Esophagus muscularis mucosa (tissue), 4 donors: ENCODE measurements at regions not wholly inside any gene's neighbourhood (a gene's known extent, or its start where the extent isn't known, plus 50 kb on each side); places are given as distances from the start of the nearest gene placed in this dataset.

Experiments
- DNase-seq: peaks from one replicate; pipeline ENCODE4 v3.0.0-alpha.2; 2017; ENCODE audit errors: extremely low spot score
- H3K27ac ChIP-seq, 4 donors: fragments of 200-600 bp; sonication (generic); replicated peaks in 1 of 4; 1 replicate in 3 of 4; 2 replicates in 1 of 4; pipeline ENCODE4 v1.5.1; 2016 to 2019; ENCODE audit warnings: mild to moderate bottlenecking in 1 of 4
- H3K27me3 ChIP-seq, 4 donors: fragments of 200-600 bp; sonication (generic); one replicate each; pipeline versions ENCODE4 v1.5.1 to v1.6.0; 2016 to 2019
- H3K36me3 ChIP-seq, 4 donors: fragments of 200-600 bp; sonication (generic); one replicate each; pipeline ENCODE4 v1.5.1; 2016 to 2019
- H3K4me1 ChIP-seq, 4 donors: fragments of 200-600 bp; sonication (generic); one replicate each; pipeline ENCODE4 v1.5.1; 2016 to 2019
- H3K4me3 ChIP-seq, 4 donors: fragments of 200-600 bp; sonication (generic); 1 replicate in 2 of 4; 2 replicates in 2 of 4; pipeline ENCODE4 v1.5.1; 2016 to 2019; ENCODE audit warnings: mild to moderate bottlenecking in 4 of 4, moderate library complexity in 1 of 4
- H3K9me3 ChIP-seq, 4 donors: fragments of 200-600 bp; sonication (generic); 1 replicate in 3 of 4; 2 replicates in 1 of 4; pipeline ENCODE4 v1.5.1; 2016 to 2019
- EP300 ChIP-seq: sonication (generic); formaldehyde crosslinking; IDR thresholded peaks from one replicate; pipeline ENCODE4 v1.6.1; 2017; ENCODE audit warnings: antibody characterized with exemption
- POLR2A ChIP-seq: fragments of 450-650 bp; IDR thresholded peaks from one replicate; pipeline ENCODE4 v1.6.1; 2017; ENCODE audit warnings: antibody characterized with exemption, moderate library complexity, mild to moderate bottlenecking, low read depth
- POLR2AphosphoS5 ChIP-seq, 2 donors: sonication (generic); formaldehyde crosslinking; IDR thresholded peaks; one replicate each; pipeline ENCODE4 v1.6.1; 2017; ENCODE audit warnings: antibody characterized with exemption in 2 of 2
- WGBS: methylation state at CpG from one replicate; pipeline ENCODE4 v1.1.5; 2018; 5-methylcytosine and 5-hydroxymethylcytosine counted together
- intact Hi-C: fragments of 100-400 bp; cut with DNase I; formaldehyde crosslinking; loops from one replicate; pipeline ENCODE4 v1.15.1; 2023
- TF ChIP-seq, protein P1 (sequence below), 3 experiments: fragments of 200-600 bp in 2 of 3; fragments of 450-650 bp in 1 of 3; sonication (generic) in 2 of 3; IDR thresholded peaks; one replicate each; pipeline ENCODE4 v1.5.1; 2017 to 2019; ENCODE audit warnings: antibody characterized with exemption in 3 of 3, mild to moderate bottlenecking in 2 of 3, moderate library complexity in 1 of 3

DNA sequence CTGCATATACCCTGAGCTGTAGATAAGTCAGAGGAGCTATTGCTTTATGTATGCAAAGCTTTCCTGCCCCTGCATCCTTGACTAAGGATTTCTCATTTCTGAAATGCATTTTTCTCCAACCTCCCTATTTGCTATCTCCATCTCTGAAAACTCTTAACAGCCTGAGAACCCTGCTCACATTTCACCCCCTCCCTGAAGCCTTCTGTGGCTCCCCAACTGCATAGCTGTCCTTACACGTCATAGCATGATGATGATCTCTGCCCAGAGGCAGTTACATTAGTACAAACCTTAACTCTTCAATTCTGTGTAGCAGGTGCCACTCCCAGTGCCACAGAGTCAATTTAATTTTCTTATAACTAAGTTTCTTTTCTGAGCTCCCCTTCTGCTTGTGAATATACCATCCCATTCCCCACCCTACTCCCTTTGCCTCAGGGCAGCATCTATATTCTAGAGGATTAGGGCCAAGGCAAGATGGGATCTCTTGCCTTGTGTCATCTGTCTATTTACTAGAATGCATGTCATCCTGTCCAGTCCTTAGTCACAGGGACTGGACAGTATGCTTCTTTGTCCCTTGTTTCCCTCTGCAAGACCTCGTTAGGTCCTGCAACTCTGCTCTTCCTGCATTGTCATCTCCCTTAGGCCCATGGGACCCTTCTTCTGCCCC, 149.7 kb upstream of the SPRY4 start:
- WGBS, result 96% methylated on average over 2 of the region's 2 CpGs
- intact Hi-C loops, result no loop called here
- H3K36me3 ChIP-seq, result no peaks in the 10 kb centered on the region
- no peak for DNase-seq
- H3K4me1 ChIP-seq, result peaks cover 0 to 6% (median 0%) of the 10 kb centered on the region in 4 donors
- no peak overlapping the region for H3K27ac ChIP-seq
- H3K27me3 ChIP-seq, result no peaks in the 10 kb centered on the region
- TF ChIP-seq EP300 (no peak), POLR2A (no peak), POLR2AphosphoS5 (IDR thresholded peaks at IDR 0.05) (no peak)
- TF ChIP-seq, protein P1, sequence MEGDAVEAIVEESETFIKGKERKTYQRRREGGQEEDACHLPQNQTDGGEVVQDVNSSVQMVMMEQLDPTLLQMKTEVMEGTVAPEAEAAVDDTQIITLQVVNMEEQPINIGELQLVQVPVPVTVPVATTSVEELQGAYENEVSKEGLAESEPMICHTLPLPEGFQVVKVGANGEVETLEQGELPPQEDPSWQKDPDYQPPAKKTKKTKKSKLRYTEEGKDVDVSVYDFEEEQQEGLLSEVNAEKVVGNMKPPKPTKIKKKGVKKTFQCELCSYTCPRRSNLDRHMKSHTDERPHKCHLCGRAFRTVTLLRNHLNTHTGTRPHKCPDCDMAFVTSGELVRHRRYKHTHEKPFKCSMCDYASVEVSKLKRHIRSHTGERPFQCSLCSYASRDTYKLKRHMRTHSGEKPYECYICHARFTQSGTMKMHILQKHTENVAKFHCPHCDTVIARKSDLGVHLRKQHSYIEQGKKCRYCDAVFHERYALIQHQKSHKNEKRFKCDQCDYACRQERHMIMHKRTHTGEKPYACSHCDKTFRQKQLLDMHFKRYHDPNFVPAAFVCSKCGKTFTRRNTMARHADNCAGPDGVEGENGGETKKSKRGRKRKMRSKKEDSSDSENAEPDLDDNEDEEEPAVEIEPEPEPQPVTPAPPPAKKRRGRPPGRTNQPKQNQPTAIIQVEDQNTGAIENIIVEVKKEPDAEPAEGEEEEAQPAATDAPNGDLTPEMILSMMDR (IDR thresholded peaks at IDR 0.05), result no peak
- H3K9me3 ChIP-seq, result peaks cover 0 to 11% (median 6%) of the 10 kb centered on the region in 4 donors
- H3K4me3 ChIP-seq, result no peak overlapping the region

DNA sequence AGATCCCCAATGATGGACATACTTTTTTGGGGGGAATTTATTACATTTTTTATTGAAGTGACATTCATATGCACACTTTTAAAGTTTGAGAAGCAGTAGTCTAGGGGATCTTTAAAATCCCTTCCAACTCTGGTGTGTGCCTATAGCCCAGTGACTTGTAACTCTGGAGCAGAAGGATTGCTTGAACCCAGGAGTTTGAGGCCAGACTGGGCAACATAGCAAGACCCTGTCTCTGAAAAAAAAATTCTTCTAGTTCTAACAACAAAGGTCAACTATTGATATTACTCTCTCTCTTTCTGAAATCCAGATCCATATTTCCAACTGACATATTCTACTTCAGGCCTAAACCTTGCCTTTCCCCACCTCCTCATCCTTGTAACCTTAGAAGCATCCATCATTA, 148.2 kb upstream of the SPRY4 start:
- intact Hi-C loops, result no loop called here
- Histone ChIP-seq H3K27ac (no peak overlapping the region), H3K4me3 (no peak overlapping the region), H3K27me3 (no peaks in the 10 kb centered on the region), H3K9me3 (no peaks in the 10 kb centered on the region), H3K4me1 (peaks cover 0 to 6% (median 0%) of the 10 kb centered on the region in 4 donors), H3K36me3 (no peaks in the 10 kb centered on the region)
- DNase-seq, result no peak
- TF ChIP-seq POLR2AphosphoS5 (IDR thresholded peaks at IDR 0.05) (no peak), POLR2A (no peak), EP300 (no peak)
- TF ChIP-seq, protein P1 (IDR thresholded peaks at IDR 0.05), result no peak

DNA sequence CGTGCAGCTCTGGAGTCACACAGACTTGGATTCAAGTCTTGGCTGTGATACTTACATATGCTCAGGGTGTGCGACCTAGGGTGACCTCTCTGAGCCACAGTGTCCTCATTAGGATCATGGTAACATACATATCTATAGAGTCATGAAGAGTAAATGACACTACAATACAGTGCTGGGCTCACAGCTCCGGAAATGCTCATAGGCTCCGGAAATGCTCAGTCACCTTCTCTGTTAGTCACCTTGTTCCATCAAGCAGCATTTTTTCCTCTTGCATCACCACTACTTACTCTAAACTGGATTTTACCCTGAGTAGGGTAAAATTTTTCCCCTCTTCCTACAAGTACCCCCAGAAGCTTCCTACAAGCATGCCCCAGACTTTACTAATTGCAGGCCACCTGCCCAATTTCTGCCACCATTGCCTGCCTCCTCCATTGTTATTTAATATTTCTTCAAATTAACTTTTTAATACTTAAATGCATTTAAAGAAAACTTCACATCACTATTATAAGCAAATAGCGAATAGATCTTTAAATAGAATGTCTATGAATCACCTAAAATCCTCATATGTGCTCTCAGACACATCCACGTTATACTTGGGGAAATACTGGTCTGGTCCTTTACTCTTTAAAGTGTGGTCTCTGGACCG, 147.6 kb upstream of the SPRY4 start:
- TF ChIP-seq EP300, result no peak
- TF ChIP-seq POLR2AphosphoS5 (IDR thresholded peaks at IDR 0.05), result no peak
- no peak for TF ChIP-seq POLR2A
- TF ChIP-seq, protein P1 (IDR thresholded peaks at IDR 0.05), result no peak
- no peak for DNase-seq
- WGBS, result 79% methylated on average over 7 of the region's 7 CpGs
- Histone ChIP-seq H3K27ac (no peak overlapping the region), H3K9me3 (no peaks in the 10 kb centered on the region), H3K4me1 (peaks cover 0 to 6% (median under 1%) of the 10 kb centered on the region in 4 donors), H3K36me3 (no peaks in the 10 kb centered on the region), H3K4me3 (no peak overlapping the region), H3K27me3 (no peaks in the 10 kb centered on the region)
- intact Hi-C loops, result no loop called here

DNA sequence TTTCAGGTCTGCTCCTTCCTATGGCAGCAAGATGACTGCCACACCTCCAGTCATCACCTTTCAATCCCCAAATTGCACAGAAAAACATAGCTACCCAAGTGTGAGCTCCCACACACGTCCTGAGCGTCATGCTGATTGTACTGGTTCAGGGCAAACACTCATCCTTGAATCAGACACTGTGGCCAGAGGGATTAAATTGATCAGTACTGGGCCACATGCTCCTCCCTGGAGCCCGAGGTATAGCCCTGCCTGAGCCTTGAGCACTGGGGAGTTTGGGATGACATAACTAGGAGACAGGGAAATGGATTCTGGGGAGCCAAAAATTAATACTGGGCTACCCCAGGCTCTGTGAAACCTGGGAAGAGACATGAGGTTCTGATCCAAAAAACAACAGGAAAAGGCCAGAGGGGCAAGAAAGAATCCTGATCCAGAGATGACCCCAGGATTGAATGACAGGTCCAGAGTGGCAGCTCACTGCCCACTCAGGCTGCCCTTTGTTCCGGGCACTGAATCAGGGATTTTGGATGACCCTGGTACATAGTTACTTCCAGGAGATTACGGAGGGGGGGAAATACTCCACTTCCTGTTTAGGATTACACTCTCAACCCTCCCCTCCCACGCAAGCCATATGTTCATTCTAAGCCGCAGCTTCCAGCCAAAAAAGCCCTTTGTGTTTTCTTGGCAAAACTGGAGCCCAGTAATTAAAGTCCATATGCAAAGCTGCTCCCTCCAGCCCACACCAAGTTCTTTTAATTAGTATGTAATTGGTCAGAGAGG, 141.6 kb upstream of the SPRY4 start:
- no peaks in the 10 kb centered on the region for H3K9me3 ChIP-seq
- 68% methylated on average over 7 of the region's 7 CpGs for WGBS
- H3K4me1 ChIP-seq, result peaks cover 6 to 22% (median 16%) of the 10 kb centered on the region in 4 donors
- intact Hi-C loops, result no loop called here
- no peak overlapping the region for H3K27ac ChIP-seq
- H3K27me3 ChIP-seq, result no peaks in the 10 kb centered on the region
- TF ChIP-seq POLR2A, result no peak
- TF ChIP-seq, protein P1 (IDR thresholded peaks at IDR 0.05), result no peak
- no peak for TF ChIP-seq POLR2AphosphoS5 (IDR thresholded peaks at IDR 0.05)
- TF ChIP-seq EP300, result no peak
- H3K4me3 ChIP-seq, result no peak overlapping the region
- DNase-seq, result no peak
- no peaks in the 10 kb centered on the region for H3K36me3 ChIP-seq
